Stimulated activated CD8-positive, alpha-beta memory T cell treated with anti-CD3 and anti-CD28 coated beads, Interleukin-15, amount 100 ng/mL, for 1 hour (primary cell): ENCODE measurements at regions not wholly inside any gene's neighbourhood (a gene's known extent, or its start where the extent isn't known, plus 50 kb on each side); places are given as distances from the start of the nearest gene placed in this dataset.

Source experiments
- DNase-seq: peaks from one replicate; pipeline ENCODE4 v3.0.0-alpha.2; 2020; ENCODE audit warnings: low read depth

DNA sequence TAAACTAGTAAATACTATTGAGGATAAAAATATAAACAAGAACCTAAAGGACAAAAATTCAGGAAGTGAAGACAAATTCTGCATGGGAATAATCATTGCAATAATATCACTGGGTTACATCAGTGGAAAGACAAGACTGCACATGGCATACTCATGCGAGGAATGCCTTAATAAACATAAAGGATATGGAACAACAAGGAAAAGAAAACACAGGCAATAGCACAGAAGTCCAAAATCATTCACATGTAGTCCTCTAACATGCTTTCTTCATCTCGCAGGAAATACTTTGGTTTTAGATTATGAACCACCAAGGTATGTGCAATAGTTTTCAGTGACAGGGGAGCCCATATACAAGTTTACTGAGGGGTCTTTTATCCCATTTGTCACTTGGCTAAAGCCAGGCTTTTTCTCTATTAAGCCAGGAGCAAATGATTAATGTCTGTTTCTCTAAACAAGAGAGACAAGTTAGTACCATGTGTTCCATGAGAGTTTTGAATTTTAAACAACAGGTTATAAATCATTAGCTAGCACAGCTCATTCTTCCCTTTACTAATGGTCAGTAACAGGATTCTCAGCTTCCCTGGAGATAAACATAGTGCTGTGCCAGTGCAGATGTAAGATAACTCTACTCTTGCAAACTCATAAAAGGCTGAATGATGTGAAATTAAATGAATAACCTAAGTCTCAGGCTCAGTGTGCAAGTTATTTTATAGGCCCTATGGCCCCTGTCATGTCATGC, 353.6 kb upstream of the FSIP2 start:
- no peak for DNase-seq

DNA sequence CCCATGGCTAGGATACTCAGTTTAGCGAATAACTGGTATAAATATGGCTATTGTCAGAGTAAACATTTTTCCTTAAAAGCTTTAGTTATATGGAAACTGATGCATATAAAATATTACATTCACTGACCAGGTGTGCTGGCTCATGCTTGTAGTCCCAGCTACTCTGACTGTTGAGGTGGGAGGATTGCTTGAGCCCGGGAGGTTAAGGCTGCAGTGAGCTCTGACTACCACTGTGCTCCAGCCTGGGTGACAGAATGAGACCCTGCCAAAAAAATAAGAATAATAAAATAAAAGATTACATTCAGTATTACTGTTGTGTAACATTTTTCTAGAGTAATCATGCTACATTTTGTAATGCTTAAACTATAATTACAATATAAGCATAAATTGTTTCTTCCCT, 350.4 kb upstream of the FSIP2 start:
- no peak for DNase-seq

DNA sequence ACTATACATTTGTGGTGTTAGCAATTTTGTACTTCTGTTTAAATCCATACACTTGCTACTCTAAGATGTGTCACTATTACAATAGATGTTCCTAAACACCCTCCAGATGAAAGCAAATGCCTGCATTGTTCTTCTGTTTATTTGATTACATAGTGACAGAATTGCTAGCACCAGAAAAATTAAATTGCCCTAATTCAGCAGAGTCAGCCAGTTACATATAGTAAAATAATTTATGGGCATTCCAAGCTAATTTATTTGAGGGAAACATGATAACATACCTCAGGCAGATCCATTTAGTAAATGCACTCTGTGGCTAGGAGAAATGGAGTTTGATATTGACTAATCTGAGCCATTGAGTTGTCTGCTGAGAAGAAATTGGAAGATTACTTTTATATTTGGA, 347.1 kb upstream of the FSIP2 start:
- DNase-seq: no peak

DNA sequence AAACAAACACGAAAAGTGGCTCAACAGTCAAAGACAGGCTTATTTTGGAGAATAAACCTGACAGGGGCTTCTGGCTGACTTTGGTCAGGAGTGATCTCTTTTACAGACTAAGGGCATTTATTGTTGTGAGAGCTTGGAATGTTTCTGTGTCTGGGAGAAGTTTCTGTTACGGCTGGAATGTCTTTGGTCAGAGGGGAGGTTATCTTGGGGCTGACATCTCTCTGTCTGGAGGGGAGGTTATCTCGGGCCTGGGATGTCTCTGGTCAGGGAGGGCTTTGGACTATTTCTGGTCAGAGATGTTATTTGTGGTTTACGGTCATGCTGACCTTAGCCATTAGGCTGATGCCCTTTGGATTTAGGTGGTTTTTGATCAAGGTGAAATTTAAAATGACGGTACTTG, 345.5 kb upstream of the FSIP2 start:
- no peak for DNase-seq

DNA sequence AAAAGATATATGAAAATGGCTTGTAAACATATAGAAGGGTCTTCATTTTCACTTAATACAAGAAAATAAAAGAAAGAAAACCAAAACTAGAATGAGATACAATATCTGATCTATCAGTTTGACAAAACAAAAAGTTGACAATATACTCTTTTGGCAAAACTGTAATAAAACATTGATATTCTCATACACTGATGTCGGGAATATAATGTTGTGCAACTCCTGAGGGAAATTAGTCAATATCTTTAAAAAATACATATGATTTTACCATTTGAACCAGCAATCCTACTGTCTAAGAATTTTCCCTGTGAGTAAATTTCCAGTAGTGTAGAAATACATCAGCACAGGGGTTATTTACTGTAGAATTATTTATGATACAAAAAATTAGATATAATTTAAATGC, 336.1 kb upstream of the FSIP2 start:
- DNase-seq: no peak

DNA sequence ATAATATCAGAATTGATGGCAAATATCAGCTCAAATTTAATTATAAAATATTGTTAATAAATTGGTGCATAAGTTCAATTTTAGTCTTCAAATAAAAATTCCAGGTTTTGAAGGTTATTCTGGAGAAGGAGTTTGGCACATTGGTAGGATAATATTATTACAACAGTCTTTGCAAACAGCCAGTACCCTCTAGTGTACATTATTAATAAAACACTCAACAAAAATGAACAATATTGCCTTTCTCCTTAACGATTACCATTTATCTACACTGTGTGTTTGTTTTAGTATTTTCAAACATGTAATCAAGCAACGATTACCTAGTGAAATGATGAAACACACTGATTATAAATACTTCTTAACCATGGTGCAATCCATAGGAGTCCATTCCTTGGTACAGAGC, 334.0 kb upstream of the FSIP2 start:
- no peak for DNase-seq

DNA sequence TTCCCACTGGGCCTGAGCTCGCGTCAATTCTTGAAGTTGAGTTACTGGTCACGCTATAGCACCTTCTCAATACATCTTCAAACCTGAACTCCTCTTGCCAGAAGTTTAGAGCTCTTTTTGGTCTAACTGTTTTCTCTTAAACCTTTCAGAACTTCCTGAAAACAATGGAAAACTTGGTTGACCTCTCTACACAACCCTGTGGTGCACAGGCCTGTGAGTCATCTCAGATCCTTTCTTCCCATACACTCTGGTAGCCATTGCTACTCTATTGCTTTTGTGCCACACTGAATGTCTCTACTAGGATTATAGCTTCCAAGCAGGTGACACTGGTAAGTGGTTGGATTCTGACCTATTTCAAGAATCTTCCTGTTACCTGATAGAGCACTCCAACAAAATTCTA, 321.5 kb upstream of the FSIP2 start:
- no peak for DNase-seq

DNA sequence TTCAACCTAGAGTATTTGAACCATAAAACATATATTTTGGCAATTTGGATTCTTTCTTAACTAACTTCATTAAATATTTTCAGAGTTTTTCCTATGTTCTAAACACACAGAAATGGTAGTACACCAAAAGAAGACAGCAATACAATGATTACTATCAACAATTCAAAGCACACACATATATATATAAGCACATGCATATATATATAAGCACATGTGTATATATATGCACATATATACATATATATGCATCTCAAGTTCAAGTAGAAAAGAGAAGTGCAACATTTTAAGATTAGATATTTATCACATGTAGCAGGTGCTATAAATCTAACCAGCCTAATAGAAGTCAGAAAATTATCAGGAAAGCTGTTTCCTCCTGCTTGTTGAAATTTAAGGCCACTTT, 320.9 kb upstream of the FSIP2 start:
- no peak for DNase-seq

DNA sequence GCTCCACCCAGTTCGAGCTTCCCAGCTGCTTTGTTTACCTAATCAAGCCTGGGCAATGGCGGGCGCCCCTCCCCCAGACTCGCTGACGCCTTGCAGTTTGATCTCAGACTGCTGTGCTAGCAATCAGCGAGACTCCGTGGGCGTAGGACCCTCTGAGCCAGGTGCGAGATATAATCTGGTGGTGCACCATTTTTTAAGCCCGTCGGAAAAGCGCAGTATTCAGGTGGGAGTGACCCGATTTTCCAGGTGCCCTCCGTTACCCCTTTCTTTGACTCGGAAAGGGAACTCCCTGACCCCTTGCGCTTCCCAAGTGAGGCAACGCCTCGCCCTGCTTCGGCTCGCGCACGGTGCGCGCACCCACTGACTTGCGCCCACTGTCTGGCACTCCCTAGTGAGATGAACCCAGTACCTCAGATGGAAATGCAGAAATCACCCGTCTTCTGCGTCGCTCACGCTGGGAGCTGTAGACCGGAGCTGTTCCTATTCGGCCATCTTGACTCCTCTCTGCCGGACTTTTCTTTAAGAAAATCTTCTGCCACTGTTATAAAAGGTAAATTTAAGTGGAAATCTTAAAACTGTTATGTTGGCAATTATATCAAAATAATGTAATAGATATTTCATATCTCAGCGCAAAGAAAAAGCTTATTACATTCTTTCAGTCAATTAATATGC, 313.5 kb upstream of the FSIP2 start:
- DNase-seq: peak; percentile 2

DNA sequence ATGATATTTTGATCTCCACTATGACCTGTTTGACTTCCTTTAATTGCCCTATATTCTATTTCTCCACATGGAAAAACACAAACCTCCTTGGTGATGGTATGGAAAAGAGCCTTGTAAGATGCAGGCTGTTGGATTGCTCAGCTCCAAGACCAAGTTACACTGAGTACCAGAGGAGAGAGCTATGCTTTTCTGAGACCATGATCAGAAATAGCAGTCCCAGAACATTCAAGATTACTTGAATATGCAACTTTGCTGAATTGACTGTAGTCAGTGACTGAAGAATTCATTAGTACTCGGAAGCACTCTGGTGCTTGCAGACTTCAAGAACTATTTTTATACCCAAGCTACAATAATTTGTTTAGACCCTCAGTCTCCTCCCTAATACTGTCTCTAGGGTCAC, 310.6 kb upstream of the FSIP2 start:
- no peak for DNase-seq

DNA sequence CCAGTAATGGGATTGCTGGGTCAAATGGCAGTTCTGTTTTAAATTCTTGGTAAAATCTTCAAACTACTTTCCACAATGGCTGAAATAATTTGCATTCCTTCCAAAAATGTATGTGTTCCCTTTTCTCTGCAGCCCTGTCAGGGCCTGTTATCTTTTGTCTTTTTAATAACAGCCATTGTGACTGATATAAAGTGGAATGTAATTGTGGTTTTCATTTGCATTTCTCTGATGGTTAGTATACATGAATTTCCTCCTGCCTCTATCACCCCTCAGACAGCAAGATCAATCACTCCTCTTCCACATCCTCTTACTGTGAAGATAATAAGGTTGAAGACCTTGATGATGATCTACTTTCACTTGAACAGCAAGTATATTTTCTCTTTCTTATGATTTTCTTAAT, 304.8 kb upstream of the FSIP2 start:
- DNase-seq: no peak

DNA sequence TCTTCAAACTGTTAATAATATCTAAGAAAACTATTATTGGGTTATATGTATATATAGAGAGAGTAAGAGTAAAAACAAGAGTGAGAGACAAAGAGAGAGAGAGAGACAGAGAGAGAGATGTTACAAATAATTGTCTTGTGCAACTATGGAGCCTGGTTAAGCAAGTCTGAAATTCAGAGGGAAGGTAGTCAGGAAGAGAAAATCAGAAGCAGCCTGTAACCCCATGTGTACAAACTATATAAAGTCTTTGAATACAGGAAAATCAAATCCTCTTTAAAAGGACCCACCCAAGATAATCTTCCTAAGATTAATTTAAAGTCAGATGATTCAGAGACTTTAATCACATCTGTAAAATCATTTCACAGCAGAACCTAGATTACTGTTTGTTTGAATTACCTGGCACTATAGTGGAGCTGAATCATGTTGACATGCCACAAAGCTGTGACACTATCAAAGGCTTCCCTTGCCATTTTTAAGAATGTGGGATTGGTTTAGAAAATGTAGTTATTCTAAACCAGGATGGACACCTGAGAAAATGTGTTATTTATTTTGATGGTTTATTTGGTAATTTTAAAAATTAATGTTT, 301.7 kb upstream of the FSIP2 start:
- no peak for DNase-seq

DNA sequence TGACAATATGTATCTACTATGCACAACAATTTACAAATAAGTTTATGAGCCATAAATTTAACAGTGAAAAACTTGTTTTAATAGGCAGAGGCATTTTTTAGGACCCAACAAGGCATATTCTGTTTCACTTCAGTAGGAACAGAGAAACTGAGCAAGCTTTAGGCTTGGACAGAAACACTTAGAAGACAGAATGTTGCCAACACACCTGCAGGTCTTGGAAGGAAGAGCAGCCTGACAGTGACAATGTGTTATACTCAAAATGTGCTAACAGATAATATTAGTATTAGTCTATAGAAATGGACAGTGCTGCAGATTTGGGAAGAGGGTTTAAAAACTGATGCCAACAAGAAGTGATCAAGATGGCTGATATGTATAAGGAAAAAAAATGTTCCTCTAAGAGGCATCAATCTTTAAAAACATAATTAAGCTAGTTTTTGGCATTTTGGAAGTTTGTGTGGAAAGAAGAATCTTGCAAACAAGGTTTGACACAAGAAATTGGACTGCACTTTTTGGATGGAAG, 297.1 kb upstream of the FSIP2 start:
- no peak for DNase-seq

DNA sequence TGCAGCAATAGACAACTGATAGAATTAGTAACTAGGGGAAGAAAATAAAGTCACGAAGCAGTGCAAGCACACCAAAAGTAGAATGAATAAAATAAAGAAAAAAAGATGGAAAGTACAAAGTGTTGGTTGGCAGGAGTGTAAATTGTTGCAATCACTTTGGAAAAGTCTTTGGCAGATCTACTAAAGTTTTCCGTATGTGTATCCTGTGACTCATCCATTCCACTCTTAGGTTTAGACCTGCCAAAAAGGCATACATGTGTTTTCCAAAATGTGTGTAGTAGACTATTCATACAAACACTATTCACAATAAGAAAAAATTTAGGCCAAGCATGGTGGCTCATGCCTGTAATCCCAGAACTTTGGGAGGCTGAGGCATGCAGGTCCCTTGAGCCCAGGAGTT, 282.1 kb upstream of the FSIP2 start:
- DNase-seq: no peak

DNA sequence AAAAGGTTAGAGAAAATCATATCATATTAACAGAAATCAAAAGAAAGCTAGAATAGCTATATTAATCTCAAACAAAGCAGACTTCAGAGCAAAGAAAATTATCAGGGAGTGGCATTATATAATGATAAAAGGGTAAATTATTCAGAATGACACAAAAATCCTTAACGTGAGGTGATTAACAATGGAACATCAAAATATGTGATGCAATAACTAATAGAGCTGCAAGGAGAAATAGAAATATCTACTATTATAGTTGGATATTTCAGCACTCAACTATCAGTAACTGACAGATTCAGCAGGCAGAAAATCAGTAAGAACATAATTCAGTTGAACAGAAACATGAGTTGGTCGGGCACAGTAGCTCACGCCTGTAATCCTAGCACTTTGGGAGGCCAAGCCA, 275.1 kb upstream of the FSIP2 start:
- no peak for DNase-seq

DNA sequence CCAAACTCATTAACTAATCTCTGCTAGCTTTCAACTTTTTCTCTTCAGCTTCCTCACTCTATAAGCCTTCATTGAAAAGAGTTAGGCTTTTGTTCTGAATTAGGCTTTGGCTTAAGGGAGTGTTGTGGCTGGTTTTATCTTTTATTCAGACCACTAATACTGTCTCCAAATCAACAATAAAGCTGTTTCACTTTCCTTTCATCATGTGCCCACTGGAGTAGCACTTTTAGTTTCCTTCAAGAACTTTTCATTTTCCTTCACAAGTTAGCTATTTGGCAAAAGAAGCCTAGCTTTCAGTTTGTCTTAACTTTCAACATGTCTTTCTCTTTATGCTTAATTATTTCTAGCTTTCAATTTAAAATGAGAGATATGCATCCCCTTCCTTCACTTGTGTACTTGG, 271.7 kb upstream of the FSIP2 start:
- no peak for DNase-seq

DNA sequence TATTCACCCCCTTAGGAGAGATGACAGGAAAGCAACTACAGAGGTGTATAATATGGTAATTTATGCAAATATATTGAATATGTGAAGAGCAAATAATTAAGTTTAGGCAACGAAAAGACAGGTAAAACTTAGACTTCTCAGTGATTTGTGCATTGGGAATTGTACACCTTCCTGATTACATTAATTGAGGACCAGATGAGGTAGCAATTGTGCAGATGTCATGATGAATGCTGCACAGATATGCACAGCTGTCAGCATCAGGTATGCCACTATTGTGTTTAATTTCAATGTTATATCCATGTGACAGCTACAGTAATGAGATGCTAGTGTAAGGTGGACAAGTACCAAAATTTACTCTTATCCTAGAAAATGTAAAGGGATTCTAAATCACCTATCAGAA, 267.2 kb upstream of the FSIP2 start:
- DNase-seq: no peak

DNA sequence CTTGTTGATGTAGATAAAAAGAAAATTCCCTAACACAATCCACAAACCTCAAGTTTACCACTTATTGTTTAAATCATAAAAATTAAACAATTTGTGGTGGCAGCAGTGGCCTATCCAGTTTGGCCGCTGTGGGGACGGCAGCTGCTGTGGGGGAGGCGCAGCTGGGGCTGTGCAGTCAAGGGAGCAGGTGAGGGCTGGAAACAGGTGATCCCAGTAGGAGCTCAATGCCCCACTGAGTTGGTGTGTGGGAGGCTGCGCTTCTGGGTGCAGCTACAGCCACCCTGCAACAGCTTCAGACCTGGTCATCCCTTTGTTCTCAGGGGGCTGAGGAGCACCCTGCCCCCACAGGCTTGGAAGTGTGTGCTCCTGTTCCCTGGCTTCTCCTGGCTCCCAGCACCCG, 266.0 kb upstream of the FSIP2 start:
- DNase-seq: no peak

DNA sequence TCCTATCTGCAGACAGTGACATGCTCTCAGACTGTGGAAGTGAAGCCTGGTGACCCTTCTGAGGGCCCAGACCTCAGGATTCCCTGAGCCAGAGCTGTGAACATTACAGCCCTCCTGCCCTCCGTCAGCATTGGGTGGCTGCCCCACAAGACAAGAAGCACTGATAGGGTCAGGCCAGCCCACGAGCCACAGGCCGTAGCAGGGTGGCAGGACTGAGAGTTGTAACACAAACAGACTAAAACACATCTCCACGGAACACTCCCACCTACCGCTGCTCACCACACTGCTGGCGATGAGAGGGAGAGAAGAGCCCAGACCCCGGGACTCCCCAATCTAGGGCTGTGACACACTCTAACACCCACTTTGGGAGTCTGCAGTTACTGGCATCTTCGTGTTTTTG, 264.8 kb upstream of the FSIP2 start:
- DNase-seq: no peak

DNA sequence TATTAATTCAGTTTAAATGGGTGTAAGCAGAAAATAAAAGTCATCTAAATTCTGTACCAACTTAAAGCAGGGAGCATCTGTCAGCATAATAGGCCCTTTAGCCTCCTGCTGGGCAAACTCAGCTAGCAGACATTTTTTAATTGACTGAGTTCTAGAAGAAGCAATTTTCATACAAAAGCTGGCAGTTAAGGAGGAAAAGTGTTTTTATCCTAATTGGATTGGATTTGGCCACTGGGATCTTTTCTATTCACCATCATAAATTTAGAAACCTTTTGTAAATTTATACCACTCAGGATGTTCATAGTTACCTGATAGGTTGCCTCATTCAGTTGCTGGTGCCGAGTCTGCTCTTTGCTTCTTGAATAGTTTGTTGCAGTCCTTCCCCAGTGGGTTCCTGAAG, 262.7 kb upstream of the FSIP2 start:
- no peak for DNase-seq

DNA sequence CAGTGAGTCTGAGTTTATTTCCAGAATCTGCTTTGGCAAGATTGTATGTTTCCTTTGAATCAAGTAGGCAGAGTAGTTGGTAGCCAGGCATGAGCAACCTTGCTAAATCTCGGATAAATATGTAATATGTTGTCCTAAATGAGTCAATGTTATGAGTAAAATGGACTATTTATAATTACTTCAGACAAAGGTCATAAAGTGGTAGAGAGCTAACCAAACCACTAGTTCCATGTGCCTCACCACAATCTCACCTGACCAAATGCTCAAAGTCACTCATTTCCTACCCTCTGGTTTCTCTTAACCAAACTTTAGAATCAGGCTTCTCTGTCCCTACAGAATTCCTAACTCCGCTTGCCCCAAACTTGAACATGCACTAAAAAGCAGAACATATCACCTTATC, 261.2 kb upstream of the FSIP2 start:
- DNase-seq: no peak

DNA sequence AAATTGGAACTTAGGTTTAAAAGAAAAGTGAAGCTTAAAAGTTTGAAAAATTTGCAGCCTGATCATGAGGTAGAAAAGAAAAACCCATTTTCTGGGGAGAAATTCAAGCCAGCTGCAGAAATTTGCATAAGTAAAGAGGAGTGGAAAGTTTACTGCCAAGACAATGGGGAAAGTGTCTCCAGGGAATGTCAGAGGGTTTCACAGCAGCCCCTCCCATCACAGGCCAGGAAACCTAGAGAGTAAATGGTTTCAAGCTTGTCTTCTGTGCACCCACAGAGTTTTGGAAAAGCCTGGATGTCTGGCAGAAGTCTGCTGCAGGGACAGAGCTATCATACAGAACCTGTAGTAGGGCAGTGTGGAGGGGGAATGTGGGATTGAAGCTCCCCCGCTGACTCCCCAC, 254.0 kb upstream of the FSIP2 start:
- DNase-seq: no peak

DNA sequence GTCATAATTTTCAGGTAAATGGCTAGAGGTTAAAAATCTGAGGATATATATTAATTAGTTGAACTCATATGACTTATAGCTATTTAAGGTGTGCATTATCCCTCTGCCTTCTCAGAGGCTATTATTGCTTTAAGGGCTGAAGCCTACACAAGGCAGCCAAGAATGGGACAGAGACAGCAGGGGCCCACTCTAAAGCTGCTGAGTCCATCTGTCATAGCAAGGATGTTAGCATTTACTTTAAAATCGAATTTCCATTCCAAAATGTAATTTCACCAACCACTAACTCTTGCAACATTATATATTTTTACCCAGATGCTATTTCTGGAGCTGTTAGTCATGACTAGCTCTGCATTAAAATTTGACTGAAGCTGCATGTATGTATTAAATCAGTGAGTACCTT, 236.3 kb upstream of the FSIP2 start:
- no peak for DNase-seq

DNA sequence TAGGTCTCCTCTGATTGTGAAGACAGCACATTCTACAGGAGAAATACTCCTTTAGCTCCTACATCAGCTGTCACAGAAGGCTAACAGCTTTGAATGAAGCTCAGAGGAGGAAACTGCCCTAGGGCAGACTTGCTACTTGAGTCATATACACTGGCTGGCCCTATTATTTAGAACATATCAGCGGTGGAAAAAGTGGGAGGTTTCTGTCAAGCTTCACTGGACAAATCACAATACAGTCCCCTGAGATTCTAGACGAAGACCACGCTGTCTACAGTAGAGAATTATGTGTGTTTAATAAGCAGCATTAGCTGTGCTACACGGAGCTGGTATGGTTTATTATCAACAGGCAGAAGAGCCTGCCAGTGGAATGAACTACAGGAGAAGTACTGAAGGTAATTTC, 230.9 kb upstream of the FSIP2 start:
- DNase-seq: no peak
